NCI-H345 treated with DMSO at 0.1 percent for 48 hours (cell line): ENCODE measurements at regions not wholly inside any gene's neighbourhood (a gene's known extent, or its start where the extent isn't known, plus 50 kb on each side); places are given as distances from the start of the nearest gene placed in this dataset.
"Not testable (repeated sequence)": the region's sequence is repeated elsewhere in the genome, so short reads cannot be mapped to it uniquely, and the experiment has no call there.

Experiments
- DNase-seq: peaks from one replicate; lab custom pipeline; 2025; ENCODE audit not compliant: unreplicated experiment; lab: John Stamatoyannopoulos, UW

GRCh38 chr12:91287753-91288152 is 105.1 kb upstream of the DCN start:
- DNase-seq = no peak

- no peak for DNase-seq
Observed at GRCh38 chr12:91278126-91278525, 95.5 kb upstream of the DCN start.

GRCh38 chr12:91276509-91276908 is 93.9 kb upstream of the DCN start:
- no peak for DNase-seq

GRCh38 chr12:91275321-91275720 is 92.7 kb upstream of the DCN start:
- no peak for DNase-seq

- no peak for DNase-seq
Observed at GRCh38 chr12:91274916-91275315, 92.3 kb upstream of the DCN start.

- DNase-seq = no peak
Observed at GRCh38 chr12:91273560-91273959, 90.9 kb upstream of the DCN start.

GRCh38 chr12:91272461-91273063 is 89.9 kb upstream of the DCN start:
- no peak for DNase-seq

DNA sequence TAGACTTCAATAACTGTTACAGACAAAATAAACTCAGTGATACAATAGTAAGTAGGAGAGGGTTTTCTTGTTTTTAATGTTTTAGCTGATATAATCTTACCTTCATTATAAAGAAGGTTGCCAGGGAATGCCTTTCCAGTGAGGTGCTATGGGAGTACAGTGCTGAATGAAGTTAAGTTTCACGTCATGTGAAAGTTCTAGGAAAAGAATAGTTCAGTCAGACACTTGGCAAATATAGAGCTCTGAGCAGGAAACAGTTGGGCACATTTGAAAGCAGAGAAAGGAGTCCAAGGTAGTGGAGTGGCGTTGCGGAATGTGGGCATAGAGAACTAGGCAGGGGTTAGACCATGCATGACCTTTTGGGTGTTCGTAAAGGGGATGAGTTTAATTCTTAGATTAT is 88.6 kb upstream of the DCN start:
- DNase-seq = no peak

DNA sequence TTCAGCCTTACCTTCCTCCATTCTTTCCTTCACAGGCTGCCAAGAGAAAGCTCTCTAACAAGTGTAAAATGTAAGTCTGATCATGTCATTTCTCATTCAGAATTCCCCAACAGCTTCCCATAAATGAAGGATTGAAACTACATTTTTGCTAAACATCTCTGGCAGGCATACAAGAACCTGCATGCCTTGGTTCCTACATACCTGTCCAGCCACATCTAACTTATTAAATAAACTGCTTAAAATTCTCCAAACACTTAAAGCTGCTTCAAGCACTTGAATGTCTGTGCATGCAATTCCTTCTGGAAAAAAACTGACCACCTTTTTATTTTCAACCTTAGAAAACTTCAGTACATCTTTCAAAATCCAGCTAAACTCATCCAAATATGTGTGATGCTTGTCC is 84.4 kb upstream of the DCN start:
- DNase-seq = no peak

DNA sequence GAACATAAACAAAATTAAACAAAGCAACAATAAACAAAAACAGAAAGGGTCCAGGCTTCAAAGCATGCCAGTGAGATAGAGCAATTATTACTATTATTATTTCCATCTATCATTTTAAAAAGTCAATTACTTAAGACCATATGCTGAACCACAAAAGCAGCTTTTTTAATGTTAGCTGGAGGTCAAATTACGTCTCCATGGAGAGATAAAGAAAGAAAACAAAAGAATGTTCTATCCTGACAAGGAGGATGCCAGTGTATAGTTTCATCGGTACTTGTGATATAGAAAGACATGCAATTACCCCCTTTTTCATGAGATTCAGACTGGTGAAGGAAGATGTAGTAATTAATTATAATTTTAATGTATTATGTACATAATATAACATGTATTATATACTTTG is 81.6 kb upstream of the DCN start:
- no peak for DNase-seq

DNA sequence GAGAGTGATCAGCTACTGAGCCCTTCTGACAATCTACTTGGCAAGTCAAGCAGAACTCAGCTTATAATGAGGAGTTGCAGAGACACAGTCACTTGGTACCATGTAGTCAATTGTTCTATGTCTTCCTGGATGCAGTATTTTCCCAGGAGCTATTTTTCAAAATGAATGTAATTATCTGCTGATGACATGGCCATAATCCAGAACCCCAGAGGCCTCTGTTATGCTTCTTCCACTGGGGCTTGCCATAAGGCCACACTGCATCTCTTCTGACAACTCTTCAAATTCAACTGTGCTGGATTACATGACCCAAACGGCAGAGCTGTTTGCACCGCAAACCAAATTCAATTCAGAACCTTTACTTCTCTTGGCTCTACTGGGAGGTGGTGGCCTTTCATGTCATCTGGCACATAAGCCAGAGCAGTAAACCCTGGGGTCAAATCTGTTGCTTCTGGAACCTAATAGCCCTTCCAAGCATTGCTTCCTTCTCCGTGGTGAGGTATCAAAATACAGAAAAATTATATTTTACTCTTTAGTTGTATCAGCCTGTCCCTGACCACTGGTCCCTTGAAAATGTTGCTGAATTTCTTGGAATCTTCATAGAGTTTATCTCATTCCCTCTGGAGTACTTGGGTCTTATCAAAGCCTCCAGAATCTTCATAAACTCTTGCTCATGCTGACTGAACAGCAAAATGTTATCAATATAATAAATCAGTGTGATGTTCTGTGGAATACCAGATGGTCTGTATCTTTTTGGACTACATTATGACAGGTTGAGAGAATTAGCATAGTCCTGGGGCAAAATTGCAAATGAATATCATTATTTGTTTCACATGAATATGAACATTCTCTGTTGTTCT is 79.4 kb upstream of the DCN start:
- DNase-seq = no peak

- DNase-seq = no peak
Observed at GRCh38 chr12:91256411-91256810, 73.8 kb upstream of the DCN start.

GRCh38 chr12:91252341-91252740 is 69.7 kb upstream of the DCN start:
- DNase-seq = no peak

- no peak for DNase-seq
Observed at GRCh38 chr12:91250273-91250665, 67.7 kb upstream of the DCN start.

- DNase-seq = no peak
Observed at GRCh38 chr12:91249518-91250272, 67.1 kb upstream of the DCN start.

DNA sequence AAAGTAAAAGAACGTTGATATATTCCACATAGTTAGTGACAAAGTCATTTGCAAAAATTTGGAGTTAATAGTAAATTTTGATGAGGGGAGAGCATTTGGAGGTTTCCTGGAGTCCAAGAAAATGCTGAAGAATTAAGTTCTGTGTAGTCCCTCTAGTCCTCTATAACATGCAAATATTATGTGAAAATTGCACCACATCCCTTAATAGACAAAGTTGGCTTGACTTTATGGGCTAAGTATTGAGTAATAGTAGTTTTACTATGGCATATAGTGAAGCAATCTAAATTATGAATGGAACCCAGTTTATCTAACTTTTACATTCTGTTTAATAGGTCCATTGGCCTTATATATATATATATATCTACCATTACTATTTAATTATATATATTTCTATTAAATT is 66.4 kb upstream of the DCN start:
- no peak for DNase-seq

GRCh38 chr12:91243177-91243576 is 60.6 kb upstream of the DCN start:
- not testable (repeated sequence) for DNase-seq

DNA sequence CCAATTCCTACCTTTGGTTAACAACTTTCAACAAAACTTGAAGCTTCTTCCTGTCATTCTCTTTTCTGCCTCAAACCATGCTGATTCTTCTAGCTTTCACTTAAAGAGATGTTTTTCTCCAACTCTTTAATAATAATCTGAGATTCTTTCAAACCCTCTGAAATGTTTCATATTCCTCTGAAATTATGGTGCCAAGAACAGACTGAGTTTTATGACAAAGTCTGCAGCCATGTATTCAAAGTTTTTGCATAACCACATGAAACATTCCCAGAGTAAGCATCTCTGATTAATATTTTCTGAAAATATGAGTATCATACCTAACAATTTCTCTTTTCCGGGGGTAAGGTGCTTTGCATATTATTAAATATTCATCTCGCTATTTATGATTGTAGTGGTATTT is 59.1 kb upstream of the DCN start:
- no peak for DNase-seq

DNA sequence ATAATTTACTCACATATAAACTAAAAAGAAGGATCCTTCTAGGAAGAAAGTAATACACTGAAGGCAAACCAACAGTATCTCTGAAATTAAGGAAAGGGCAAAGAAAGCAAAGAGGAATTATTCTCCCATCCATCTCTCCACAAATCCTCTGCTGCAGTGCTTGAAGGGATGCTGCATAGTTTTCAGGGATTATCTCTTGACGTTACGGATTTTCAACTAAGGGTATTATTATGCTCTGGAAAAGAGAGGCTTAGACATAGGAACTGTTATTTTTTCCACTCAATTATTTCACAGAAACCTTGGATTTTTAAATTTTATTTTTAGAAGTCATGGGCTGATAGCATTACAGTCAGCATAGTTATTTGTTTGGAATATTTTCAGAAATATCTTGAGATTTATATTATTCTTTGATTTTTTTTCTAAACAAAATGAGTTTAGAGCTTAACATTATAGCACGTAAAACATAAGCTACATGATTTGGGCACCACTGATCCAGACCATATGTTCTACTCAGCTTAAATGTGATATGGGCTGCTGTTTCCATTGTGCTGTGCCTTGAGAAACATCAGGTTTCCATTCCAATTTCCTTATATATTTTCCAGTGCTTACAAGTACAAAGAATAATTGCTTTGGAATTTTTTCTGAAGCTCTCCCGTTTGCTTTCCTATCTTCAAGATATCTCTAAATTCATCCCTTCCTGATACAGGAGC is 57.9 kb upstream of the DCN start:
- DNase-seq = no peak

GRCh38 chr12:91239481-91239880 is 56.9 kb upstream of the DCN start:
- no peak for DNase-seq
